Smooth muscle cell (in vitro differentiated cells): ENCODE measurements at regions not wholly inside any gene's neighbourhood (a gene's known extent, or its start where the extent isn't known, plus 50 kb on each side); places are given as distances from the start of the nearest gene placed in this dataset.

Experiments used
- DNase-seq: peaks from one replicate; lab custom pipeline; 2025; ENCODE audit not compliant: unreplicated experiment; lab: John Stamatoyannopoulos, UW
- H2AFZ ChIP-seq: fragments of 200-600 bp; sonication (generic); 2 replicates; pipeline ENCODE4 v1.6.0; 2016; ENCODE audit warnings: antibody characterized with exemption, low read depth, mild to moderate bottlenecking
- H3F3A ChIP-seq: fragments of 200-600 bp; sonication (generic); 2 replicates; pipeline ENCODE4 v1.6.0; 2017; ENCODE audit warnings: antibody characterized with exemption, low read depth
- H3K27ac ChIP-seq: fragments of 200-600 bp; sonication (generic); 2 replicates; pipeline ENCODE4 v1.5.1; 2016; ENCODE audit warnings: low read depth, mild to moderate bottlenecking
- H3K27me3 ChIP-seq: fragments of 200-600 bp; sonication (generic); 2 replicates; pipeline ENCODE4 v1.6.1; 2016; ENCODE audit warnings: low read depth, mild to moderate bottlenecking
- H3K36me3 ChIP-seq: fragments of 200-600 bp; sonication (generic); 2 replicates; pipeline ENCODE4 v1.5.1; 2016; ENCODE audit warnings: low read depth
- H3K4me1 ChIP-seq: fragments of 200-600 bp; sonication (generic); 2 replicates; pipeline ENCODE4 v1.5.1; 2016; ENCODE audit warnings: low read depth
- H3K4me2 ChIP-seq: fragments of 200-600 bp; sonication (generic); 2 replicates; pipeline ENCODE4 v1.6.0; 2016; ENCODE audit warnings: mild to moderate bottlenecking
- H3K4me3 ChIP-seq: fragments of 200-600 bp; sonication (generic); 2 replicates; pipeline ENCODE4 v1.5.1; 2016; ENCODE audit warnings: mild to moderate bottlenecking
- H3K79me2 ChIP-seq: fragments of 200-600 bp; sonication (generic); 2 replicates; pipeline ENCODE4 v1.6.0; 2016; ENCODE audit warnings: low read depth, mild to moderate bottlenecking
- H3K9ac ChIP-seq: fragments of 200-600 bp; sonication (generic); 2 replicates; pipeline ENCODE4 v1.6.0; 2016; ENCODE audit warnings: low read depth
- H3K9me3 ChIP-seq: fragments of 200-600 bp; sonication (generic); replicated peaks from 2 replicates; pipeline ENCODE4 v1.5.1; 2016; ENCODE audit warnings: low read depth
- H4K20me1 ChIP-seq: fragments of 200-600 bp; sonication (generic); 2 replicates; pipeline ENCODE4 v1.6.0; 2016; ENCODE audit warnings: low read depth
- CTCF ChIP-seq: fragments of 200-600 bp; sonication (generic); IDR thresholded peaks from 2 replicates; pipeline ENCODE4 v1.5.1; 2017; ENCODE audit warnings: borderline replicate concordance, mild to moderate bottlenecking, antibody characterized with exemption; ENCODE audit not compliant: insufficient read depth, poor library complexity, severe bottlenecking
- WGBS: methylation state at CpG from one replicate; pipeline ENCODE4 v1.1.7; 2016; ENCODE audit warnings: low lambda C conversion rate; 5-methylcytosine and 5-hydroxymethylcytosine counted together

- WGBS = 94% methylated on average over 9 of the region's 9 CpGs
- TF ChIP-seq CTCF = no peak
- Histone ChIP-seq H3K4me1 (no peaks in the 10 kb centered on the region), H2AFZ (no peak overlapping the region), H3F3A (no peaks in the 10 kb centered on the region), H3K9me3 (no peaks in the 10 kb centered on the region), H3K27ac (no peak overlapping the region), H3K36me3 (no peaks in the 10 kb centered on the region), H3K9ac (no peak overlapping the region), H3K4me2 (no peak overlapping the region), H4K20me1 (no peaks in the 10 kb centered on the region), H3K79me2 (no peaks in the 10 kb centered on the region), H3K4me3 (no peak overlapping the region), H3K27me3 (no peaks in the 10 kb centered on the region)
- DNase-seq = no peak
Observed at GRCh38 chr5:62689599-62690368, 111.2 kb downstream of the LRRC70 start.

DNA sequence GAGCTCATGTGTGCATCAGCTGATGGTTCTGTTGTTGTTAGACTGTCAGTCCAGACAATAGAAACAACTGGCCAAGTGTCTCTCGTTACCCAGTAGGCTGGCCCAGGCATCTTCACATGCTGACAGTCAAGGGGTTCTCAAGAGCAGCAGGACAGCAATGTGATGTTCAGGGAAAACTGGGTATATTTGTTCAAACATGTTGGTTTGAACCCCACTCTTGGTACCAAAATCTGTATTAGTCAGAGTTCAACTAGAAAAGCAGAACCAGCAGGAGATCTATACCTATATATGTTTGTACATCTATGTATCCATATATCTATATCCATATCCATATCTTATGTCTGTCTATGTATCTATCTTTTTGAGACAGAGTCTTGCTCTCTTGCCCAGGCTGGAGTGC, 108.1 kb downstream of the LRRC70 start:
- H3F3A ChIP-seq = no peaks in the 10 kb centered on the region
- H3K36me3 ChIP-seq = no peaks in the 10 kb centered on the region
- H3K27ac ChIP-seq = no peak overlapping the region
- no peaks in the 10 kb centered on the region for H3K27me3 ChIP-seq
- no peaks in the 10 kb centered on the region for H3K9me3 ChIP-seq
- no peak overlapping the region for H2AFZ ChIP-seq
- TF ChIP-seq CTCF = no peak
- H3K4me3 ChIP-seq = no peak overlapping the region
- no peak for DNase-seq
- H4K20me1 ChIP-seq = no peaks in the 10 kb centered on the region
- H3K4me2 ChIP-seq = no peak overlapping the region
- WGBS = 95% methylated on average over 1 of the region's 1 CpG
- H3K4me1 ChIP-seq = no peaks in the 10 kb centered on the region
- H3K79me2 ChIP-seq = no peaks in the 10 kb centered on the region
- no peak overlapping the region for H3K9ac ChIP-seq

- no peaks in the 10 kb centered on the region for H3K79me2 ChIP-seq
- H3K4me3 ChIP-seq = no peak overlapping the region
- H4K20me1 ChIP-seq = no peaks in the 10 kb centered on the region
- TF ChIP-seq CTCF = no peak
- no peak for DNase-seq
- no peaks in the 10 kb centered on the region for H3K27me3 ChIP-seq
- H3K4me1 ChIP-seq = no peaks in the 10 kb centered on the region
- no peak overlapping the region for H2AFZ ChIP-seq
- H3K27ac ChIP-seq = no peak overlapping the region
- no peaks in the 10 kb centered on the region for H3K9me3 ChIP-seq
- H3K9ac ChIP-seq = no peak overlapping the region
- H3F3A ChIP-seq = no peaks in the 10 kb centered on the region
- no peaks in the 10 kb centered on the region for H3K36me3 ChIP-seq
- H3K4me2 ChIP-seq = no peak overlapping the region
Observed at GRCh38 chr5:62685221-62685620, 106.6 kb downstream of the LRRC70 start.

DNA sequence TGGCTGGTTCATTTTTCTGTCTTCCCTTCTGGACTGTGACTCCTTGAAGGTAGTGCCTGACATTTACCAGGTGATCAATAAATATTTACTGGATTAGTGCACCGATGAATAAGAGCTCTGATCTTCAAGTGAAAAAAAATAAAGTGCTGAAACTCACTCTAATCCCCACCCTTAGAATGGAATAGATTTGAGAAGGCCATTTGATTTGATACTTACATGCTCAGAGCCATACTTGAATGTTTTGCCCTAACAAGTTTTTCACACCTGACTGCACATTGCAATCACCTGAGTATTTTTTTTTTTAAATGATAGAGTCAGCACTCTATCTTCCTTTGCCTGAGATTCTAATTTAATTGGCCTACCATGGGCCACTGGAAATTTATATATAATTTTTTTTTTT, 105.7 kb downstream of the LRRC70 start:
- no peaks in the 10 kb centered on the region for H3K4me1 ChIP-seq
- no peak for TF ChIP-seq CTCF
- no peak overlapping the region for H3K4me3 ChIP-seq
- H3K27me3 ChIP-seq = no peaks in the 10 kb centered on the region
- H3K79me2 ChIP-seq = no peaks in the 10 kb centered on the region
- WGBS = 93% methylated on average over 1 of the region's 1 CpG
- H4K20me1 ChIP-seq = no peaks in the 10 kb centered on the region
- no peak overlapping the region for H3K27ac ChIP-seq
- no peaks in the 10 kb centered on the region for H3K9me3 ChIP-seq
- no peaks in the 10 kb centered on the region for H3F3A ChIP-seq
- H2AFZ ChIP-seq = no peak overlapping the region
- no peak for DNase-seq
- no peaks in the 10 kb centered on the region for H3K36me3 ChIP-seq
- no peak overlapping the region for H3K4me2 ChIP-seq
- no peak overlapping the region for H3K9ac ChIP-seq
